Globus pallidus (tissue), 1 donor: ENCODE measurements at regions not wholly inside any gene's neighbourhood (a gene's known extent, or its start where the extent isn't known, plus 50 kb on each side); places are given as distances from the start of the nearest gene placed in this dataset.
"Not testable (repeated sequence)": the region's sequence is repeated elsewhere in the genome, so short reads cannot be mapped to it uniquely, and the experiment has no call there.

Experiments
- DNase-seq: peaks from one replicate; pipeline ENCODE4 v3.0.0-alpha.2; 2015; ENCODE audit warnings: low spot score

DNA sequence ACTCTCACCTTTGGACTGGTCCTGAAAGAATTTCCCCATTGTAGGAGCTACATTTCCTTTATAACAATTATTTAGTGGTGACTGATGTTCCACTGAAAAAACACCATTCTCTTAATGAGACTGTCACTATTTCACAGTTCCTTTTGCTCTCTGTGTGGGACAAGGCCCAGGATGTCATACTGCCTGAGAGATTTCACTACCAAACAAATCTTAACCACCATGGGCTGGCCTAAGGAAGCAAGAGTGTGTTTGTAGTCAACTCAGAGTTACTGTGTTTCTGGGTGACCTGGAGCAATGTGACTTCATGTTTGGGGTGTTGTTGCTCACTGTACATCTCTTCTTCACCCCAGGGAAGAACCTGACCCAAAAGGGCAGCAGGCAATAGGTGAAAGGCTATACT is 50.1 kb upstream of the ZNF608 start:
- DNase-seq: no peak

DNA sequence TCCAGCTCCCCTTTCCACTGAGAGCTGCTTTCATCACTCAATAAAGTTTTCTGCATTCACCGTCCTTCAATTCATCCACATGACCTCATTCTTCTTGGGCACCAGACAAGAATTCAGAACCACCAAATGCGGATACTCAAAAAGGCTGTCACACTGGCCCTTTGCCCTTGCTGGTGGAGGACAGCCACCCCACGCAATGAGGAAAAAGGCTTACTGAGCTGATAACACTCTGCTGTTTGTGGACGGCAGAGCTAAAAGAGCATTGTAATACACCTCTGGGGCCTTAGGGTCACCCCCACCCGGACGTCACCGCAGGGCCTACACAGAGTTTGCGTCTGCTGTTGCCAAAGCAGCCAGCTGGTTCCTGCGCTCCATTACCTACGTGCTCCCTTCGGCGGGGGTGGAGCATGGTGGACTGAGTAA is 51.2 kb upstream of the ZNF608 start:
- DNase-seq: no peak

DNA sequence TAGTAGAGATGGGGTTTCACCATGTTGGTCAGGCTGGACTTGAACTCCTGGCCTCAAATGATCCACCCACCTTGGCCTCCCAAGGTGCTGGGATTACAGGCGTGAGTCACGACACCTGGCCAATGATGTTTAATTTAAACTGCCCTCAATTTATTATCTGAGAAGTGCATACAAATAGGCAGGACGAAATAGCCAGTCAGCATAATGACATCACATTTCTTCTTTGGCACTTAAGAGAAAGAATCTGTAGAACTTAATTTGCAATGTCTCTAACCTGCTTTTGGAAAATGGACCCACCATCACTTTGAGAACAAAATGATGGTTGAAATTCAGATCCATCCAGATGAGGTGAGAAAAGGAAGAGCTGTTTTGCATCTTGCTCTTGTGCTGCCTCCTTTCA is 52.5 kb upstream of the ZNF608 start:
- no peak for DNase-seq

DNA sequence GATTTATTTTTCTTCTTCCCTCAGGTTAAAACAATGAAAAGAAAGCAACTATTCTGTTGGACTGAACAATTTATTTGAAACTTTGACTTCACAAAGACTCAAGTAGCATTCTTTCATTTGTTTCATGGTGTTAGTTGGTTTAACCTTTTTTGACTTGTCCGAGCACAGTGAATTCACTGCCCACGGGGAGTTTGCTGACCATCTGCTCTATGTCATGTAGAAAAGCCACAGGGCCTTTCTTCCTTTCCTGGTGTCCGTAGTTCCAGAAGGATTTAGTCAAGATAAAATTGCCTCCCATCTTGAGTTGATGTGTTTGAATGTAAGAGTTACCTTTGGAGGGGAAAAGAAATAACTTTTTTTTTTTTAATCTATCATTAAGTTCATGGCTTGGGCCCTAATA is 55.1 kb upstream of the ZNF608 start:
- DNase-seq: no peak

DNA sequence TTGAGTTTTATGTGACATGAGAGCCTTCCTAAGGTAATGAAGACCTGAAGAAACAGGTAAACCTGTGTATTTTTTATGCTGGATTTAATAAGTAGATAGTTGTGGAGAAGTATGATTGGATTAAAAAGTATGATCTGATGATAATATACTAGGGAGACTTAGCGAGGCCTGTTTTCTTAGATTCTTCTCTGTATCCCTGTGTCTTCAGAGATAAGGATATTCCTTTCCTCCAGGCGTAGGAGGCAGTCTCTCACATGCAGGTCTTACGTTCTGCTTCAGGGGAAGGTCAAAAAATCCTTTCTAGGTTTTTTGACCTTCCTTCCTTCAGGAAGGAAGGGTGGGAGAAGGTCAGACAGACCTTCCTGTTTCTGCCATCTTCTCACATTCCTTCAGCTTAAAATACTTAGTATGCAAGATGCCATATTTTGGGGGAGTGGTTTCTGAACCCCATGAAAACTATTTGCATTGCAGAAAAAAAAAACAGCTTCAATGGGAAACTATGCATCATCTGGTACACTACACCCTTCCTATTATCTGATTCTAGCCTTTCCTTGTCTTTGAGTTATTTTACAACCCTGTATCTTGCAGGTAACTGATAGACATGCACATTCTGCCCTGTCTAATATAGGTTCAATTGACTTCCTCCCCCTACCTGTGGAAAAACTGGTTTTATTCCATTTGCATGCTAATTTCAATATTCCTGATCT is 57.3 kb upstream of the ZNF608 start:
- DNase-seq: no peak

DNA sequence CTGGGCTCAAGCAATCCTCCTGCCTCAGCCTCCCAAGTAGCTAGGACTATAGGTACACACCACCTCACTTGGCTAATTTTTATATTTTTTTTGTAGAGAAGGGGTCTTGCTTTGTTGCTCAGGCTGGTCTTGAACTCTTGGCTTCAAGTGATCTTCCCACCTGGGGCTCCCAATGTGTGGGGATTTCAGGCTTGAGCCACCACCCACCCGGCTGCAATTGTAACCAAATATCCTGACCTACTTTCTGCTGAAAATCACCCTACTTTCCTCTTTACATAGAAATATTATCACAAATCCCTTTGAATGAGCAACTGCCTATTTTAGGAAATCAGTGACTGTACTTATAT is 59.6 kb upstream of the ZNF608 start:
- no peak for DNase-seq

DNA sequence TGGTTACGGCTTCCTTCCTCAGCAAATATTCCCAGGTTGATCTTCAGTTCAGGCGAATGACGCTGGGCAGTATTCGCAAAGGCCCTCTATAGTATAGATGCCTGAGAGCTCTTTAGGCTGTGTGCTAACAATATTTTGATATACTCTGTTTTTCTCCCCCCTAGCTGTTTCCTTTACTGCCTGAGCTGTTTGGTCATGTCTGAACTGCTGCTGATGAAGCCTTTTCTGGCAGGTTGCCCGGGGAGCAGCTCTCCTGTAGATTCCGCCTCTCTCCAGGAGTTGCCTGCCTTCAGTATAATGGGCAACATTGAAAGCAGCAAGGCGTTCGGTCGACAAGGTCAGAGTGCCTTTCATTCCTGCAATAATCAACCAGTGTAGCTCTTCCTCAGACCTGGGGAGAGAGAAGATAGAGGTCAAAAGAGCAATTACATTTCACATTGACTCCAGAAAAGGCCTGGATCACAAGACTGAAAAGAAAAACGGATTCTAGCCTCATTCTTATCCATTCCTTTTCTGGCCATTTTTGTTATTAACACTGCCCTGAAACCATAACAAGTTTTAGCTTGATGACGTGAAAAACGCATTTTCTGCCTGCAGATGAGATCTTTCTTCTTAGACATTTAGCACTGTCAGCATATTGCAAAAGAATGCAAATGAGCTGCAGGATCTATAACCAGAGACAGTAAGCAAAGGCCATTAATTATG is 60.1 kb upstream of the ZNF608 start:
- peak; percentile 57 for DNase-seq

DNA sequence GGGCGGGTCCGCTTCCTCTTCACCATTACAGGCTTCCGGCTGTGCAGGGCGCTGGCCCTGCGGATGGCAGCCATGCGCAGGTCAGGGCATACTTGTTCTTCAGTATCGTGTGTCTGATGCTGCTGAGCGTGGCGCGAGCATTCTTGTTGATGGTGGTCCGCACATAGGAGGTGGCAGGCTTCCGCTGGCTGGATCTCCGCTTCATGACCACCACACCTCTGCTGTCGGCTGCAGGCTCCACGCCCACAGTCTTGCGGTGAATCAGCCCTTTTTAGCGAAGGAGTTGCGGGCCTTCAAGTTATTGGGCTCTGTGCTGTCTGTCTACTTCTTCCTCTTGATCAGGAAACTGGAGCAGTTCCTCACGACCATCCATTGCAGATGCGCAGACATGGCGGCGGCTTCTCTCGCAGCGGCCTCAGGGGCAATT is 62.4 kb upstream of the ZNF608 start:
- no peak for DNase-seq

DNA sequence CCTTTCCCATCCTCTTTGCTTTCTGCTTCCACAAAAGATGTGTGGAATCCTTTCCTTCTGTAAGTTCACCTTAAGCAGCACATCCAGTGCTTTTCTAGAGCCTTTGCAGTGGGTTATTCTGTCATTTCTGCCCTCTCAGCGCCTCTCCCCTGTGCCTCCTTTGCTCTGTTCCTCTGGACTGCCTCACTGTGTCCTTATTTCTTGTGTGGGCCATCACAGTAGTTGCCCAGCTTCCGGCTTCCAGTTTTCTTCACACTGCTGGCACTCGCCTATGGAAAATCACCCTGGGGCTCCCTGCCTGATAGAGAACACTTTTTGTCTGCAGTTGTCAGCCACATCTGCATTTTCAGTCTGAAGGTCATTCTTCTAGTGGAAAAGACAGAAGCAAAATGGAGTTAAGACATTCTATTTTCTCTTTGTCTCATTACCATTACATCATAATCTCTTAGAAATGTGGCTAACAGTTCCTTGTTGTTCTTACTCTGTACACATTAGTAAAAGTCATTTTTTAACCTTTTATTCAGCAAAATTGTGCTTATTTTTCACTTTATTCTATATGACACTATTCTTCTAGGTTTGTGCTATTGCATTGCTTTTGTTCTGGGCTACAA is 64.1 kb upstream of the ZNF608 start:
- DNase-seq: peak; percentile 38

DNA sequence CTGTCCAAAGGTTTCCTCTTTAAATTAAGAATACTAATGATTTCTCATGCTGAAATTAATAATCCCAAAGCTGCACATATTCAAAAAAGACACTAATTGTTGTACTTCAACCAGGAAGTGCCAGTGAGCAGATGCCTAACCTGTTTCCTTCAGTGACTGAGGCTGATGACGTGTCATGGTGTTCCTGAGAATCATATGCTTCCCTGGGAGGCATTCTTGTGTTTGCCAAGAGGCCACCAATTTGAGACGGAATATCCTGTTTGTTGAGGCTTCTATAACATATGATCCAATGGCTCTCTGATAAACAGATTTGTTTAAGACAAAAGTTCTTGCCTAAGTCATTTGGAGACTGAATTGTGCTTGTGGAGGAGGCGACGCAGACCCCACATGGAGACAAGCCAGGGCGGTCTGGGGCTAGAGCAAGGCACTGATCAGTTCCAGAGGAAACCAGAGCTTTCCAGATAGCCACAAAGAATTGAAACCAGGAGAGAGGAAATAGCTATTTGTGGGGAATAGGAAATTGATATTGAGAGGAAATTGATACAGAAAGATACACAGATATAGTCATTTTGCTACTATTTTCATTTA is 66.4 kb upstream of the ZNF608 start:
- DNase-seq: no peak

DNA sequence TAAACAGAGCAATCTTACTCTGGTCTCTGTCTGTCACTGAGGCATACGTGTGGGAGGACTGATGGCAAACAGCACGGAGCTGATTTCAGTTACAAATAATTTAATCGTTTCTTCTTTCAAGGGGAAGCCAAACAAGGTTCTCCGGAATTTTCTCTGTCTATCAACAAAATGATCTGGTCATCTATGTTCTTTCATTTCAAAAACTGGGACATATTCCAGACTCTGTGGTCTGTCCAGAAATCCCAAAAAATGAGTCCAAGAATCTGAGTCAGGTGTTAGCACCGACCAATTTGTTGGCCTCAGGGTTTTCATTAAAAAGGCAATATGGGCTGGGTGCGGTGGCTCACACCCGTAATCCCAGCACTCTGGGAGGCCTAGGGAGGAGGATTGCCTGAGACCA is 69.9 kb upstream of the ZNF608 start:
- DNase-seq: no peak

DNA sequence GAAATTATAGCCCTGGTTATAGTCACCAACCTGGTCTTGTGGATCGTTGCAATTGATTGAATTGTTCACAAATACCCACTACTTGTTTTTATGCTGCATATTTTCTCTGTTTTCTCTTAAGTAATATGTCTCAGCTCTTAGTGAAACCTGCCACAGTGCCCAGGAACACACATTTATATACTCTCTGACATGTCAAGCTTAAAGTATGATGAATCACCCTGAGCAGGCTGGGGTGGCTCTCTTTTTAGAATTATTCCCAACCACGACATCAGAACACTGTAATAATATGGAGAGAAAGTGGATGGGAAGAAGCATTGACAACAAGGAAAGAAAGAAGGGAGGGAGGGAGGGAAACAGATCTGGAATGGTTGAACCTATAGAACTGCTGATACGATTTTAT is 72.8 kb upstream of the ZNF608 start:
- no peak for DNase-seq

DNA sequence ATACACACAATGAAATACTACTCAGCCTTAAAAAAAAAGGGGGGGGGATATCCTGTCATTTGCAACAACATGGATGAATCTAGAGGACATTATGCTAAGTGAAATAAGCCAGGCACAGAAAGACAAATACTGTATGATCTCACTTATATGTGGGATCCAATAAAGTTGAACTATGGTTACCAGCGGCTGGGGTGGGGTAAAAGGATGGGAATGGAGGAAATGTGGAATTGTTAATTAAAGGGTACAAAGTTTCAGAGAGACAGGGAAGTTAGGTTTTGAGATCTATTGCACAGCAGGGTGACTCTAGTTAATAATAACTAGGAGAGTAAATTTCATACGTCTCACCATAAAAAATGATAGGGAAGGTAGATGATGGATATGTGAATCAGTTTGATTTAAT is 76.2 kb upstream of the ZNF608 start:
- DNase-seq: no peak

DNA sequence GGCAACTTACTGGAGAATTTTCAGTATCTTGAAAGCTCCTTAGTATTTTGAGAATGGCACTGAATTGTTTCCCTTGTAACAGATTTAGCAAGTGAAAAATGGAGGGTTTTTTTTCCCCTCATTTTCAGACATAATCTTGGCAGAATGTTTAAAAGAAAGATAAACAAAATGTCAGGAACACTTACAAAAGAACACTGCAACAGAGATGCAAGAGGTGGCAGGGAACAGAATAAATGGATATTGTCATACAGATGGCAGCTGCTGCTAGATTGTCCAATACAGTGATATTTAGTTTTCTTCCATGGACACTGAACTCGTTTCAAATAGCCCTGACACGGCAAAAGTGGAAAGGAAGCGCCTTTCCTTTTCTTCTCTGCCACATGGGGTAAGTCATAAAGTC is 76.9 kb upstream of the ZNF608 start:
- DNase-seq: no peak

DNA sequence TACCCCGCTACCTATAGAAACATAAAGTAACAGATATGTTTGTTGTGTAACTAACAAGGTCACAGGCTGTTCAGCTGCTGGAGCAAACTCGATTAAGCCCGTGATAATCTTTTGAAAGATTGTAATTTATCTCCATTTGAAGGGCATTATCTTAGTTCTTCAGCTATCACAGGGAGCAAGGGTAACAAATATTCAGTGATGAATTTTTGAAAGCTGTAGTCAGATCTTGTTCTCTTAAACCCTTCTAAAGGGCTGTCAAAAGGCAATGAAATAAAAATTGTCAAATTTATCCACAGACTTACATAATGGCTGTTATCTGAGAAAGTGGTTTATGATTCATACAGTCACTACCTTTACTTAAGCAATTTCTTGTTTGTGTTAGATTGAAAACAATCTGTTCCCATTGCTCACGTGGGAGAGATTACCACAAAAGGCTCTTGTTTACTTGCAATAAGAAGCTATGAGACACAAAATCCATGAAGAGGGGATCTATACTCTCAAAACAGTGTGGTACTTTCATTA is 78.3 kb upstream of the ZNF608 start:
- peak; percentile 37 for DNase-seq

DNA sequence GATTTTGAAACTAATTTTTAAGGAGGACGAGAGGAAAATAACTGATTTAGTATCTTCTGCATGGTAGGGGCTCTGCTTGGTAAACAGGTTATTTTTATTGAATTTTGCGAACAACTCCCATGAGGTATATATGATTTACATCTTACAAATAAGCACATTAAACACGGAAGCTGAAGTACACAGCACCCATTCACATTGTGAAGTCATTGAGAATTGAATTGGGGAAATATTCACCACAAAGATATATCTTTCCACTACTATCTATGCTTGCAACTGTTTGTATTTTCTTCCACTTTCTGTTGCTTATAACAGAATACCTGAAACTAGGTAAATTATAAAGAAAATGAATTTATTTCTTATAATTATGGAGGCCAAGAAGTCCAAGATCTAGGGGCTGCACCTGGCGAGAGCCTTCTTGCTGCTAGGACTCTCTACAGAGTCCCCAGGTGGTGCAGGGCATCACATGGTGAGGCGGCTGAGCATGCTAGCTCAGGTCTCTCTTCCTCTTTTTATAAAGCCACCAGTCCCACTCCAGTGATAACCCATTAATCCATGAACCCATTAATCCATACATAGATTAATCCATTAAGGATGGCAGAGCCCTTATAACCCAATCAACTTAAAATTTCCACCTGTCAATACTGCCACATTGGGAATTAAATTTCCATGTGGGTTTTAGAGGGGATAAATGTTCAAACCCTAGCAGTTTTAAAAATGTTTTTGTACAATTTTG is 79.0 kb upstream of the ZNF608 start:
- no peak for DNase-seq

DNA sequence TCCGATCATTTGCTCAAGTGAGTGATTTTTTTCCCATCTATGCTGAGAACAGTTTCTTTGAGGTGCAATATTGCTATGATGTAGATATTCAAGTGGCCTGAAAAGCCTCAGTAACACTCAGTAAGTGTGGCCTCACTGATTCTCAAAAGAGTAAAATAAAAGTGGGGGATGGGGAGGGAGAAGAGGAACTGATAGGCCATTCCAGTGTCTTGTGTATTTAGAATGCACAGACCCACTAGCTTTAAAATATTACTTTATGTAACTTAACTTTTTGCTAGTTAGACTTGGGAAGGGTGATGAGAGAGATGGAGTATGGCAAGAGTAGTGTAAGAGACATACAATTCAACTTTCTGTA is 79.5 kb upstream of the ZNF608 start:
- no peak for DNase-seq

DNA sequence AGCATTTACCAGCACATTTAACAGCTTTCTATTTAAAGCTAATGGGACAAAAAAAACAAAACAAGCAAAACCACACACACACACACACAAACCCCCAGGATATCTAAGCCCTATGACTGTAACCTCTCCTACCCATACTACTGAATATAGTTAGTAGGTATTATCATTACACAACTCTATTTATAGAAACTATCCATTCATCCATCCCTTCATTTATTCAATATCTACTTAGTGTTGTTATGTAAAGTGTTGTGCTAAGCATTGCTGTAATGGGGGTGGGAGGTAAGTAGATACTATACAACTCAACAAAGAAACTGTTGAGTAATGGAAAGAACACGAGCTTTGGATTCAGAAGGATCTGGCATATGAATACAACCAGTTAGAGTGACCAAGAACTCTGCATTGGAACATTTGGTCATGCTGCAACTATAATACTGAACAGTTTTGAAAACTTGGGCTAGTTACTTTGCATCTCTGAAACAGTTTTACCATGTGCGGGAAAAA is 82.3 kb upstream of the ZNF608 start:
- DNase-seq: no peak

DNA sequence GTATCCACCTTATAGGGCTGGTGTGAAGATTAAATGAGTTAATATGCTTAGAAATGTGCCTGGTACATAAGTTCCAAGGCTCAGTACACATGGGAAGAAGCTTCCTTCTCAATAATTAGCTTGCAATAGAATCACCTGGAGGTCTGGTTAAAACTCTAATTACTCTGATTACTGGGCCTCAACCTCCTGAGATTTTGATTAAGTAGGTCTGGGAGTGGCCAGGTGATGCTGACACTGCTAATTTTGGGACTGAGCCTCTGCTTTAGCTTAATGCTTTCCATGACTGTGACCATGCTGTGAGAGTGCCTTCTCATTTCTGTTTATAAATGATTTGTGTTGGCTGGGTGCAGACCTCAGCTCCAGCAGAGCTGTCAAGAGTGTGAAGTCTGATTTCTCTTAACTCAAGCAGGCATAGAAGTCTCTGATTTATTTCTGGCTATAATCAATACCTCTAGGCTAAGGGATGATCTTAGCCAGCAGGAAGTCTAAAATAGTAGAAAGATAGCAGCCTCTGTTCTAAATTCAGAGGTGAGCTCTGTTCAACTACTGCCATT is 85.3 kb upstream of the ZNF608 start:
- no peak for DNase-seq

DNA sequence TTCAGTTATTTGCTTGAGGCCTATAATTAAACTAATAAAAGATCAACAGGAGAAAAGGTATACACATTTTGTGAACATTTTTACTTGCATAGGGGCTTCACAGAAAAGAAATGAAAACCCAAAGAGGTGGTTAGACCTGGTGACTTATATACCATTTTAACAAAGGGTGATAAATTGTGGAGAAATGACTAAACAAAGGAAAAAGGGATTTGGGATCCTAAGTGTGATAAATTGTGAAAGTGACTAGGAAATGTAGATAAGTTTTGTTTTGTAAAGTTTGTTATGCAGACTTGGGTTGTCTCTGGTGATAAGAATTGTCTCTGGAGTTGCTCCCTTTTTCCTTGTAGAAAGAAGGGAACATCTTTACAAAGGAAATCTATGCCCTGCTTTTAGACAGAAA is 86.1 kb upstream of the ZNF608 start:
- DNase-seq: no peak

DNA sequence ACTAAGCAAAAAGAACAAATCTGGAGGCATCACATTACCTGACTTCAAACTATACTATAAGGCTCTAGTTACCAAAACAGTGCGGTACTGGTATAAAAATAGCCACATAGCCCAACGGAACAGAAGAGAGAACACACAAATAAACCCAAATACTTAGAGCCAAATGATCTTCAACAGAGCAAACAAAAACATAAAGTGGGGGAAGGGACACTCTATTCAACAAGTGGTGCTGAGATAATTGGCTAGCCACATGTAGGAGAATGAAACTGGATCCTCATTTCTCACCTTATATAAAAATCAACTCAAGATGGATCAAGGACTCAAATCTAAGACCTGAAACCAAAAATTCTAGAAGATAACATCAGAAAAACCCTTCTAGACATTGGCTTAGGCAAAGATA is 89.9 kb upstream of the ZNF608 start:
- DNase-seq: not testable (repeated sequence)
